A549 (cell line): ENCODE measurements at regions not wholly inside any gene's neighbourhood (a gene's known extent, or its start where the extent isn't known, plus 50 kb on each side); places are given as distances from the start of the nearest gene placed in this dataset.

ENCODE experiments used
- BHLHE40 ChIP-seq: IDR thresholded peaks from 2 replicates; pipeline ENCODE4 v1.6.1; 2012; ENCODE audit warnings: low read depth, low read length, inconsistent platforms
- CEBPB ChIP-seq, 2 experiments: fragments of >200 bp in 1 of 2; sonication (Bioruptor Twin) in 1 of 2; formaldehyde crosslinking in 1 of 2; IDR thresholded peaks; 2 replicates each; pipeline ENCODE4 v1.6.1; 2012 to 2016
- HEYL ChIP-seq: fragments of 250-450 bp; sonication (Bioruptor Pico); IDR thresholded peaks from 2 replicates; pipeline ENCODE4 v1.8.0; 2021; ENCODE audit warnings: mild to moderate bottlenecking, moderate library complexity
- POLR2A ChIP-seq: IDR thresholded peaks from 2 replicates; pipeline ENCODE4 v1.6.1; 2012; ENCODE audit warnings: mild to moderate bottlenecking, low read length
- SMC3 ChIP-seq: fragments of >200 bp; sonication (Bioruptor Twin); formaldehyde crosslinking; IDR thresholded peaks from 3 replicates; pipeline ENCODE4 v1.6.1; 2018; ENCODE audit warnings: inconsistent platforms
- TF ChIP-seq, protein P1 (sequence below): fragments of >200 bp; sonication (Bioruptor Twin); formaldehyde crosslinking; IDR thresholded peaks from 3 replicates; pipeline ENCODE4 v1.5.1; 2016
- TF ChIP-seq, protein P2 (sequence below): fragments of >200 bp; sonication (Bioruptor Twin); formaldehyde crosslinking; IDR thresholded peaks from 3 replicates; pipeline ENCODE4 v1.6.1; 2016

GRCh38 chr10:113282564-113282963 is 270.3 kb upstream of the HABP2 start:
- TF ChIP-seq, protein P1, sequence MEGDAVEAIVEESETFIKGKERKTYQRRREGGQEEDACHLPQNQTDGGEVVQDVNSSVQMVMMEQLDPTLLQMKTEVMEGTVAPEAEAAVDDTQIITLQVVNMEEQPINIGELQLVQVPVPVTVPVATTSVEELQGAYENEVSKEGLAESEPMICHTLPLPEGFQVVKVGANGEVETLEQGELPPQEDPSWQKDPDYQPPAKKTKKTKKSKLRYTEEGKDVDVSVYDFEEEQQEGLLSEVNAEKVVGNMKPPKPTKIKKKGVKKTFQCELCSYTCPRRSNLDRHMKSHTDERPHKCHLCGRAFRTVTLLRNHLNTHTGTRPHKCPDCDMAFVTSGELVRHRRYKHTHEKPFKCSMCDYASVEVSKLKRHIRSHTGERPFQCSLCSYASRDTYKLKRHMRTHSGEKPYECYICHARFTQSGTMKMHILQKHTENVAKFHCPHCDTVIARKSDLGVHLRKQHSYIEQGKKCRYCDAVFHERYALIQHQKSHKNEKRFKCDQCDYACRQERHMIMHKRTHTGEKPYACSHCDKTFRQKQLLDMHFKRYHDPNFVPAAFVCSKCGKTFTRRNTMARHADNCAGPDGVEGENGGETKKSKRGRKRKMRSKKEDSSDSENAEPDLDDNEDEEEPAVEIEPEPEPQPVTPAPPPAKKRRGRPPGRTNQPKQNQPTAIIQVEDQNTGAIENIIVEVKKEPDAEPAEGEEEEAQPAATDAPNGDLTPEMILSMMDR: no peak
- no peak for TF ChIP-seq BHLHE40
- no peak for TF ChIP-seq POLR2A
- TF ChIP-seq SMC3: no peak
- TF ChIP-seq HEYL (CRISPR knock-in tag): no peak
- TF ChIP-seq, protein P2, sequence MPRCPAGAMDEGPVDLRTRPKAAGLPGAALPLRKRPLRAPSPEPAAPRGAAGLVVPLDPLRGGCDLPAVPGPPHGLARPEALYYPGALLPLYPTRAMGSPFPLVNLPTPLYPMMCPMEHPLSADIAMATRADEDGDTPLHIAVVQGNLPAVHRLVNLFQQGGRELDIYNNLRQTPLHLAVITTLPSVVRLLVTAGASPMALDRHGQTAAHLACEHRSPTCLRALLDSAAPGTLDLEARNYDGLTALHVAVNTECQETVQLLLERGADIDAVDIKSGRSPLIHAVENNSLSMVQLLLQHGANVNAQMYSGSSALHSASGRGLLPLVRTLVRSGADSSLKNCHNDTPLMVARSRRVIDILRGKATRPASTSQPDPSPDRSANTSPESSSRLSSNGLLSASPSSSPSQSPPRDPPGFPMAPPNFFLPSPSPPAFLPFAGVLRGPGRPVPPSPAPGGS: no peak
- TF ChIP-seq CEBPB (IDR thresholded peaks at IDR 0.05): no peak
